Activated naive CD4-positive, alpha-beta T cell treated with anti-CD3 and anti-CD28 coated beads, Interleukin-2, amount 50 U/mL, for 16 hours (primary cell): ENCODE measurements at regions not wholly inside any gene's neighbourhood (a gene's known extent, or its start where the extent isn't known, plus 50 kb on each side); places are given as distances from the start of the nearest gene placed in this dataset.

Source experiments
- DNase-seq: peaks from one replicate; pipeline ENCODE4 v3.0.0-alpha.2; 2020

DNA sequence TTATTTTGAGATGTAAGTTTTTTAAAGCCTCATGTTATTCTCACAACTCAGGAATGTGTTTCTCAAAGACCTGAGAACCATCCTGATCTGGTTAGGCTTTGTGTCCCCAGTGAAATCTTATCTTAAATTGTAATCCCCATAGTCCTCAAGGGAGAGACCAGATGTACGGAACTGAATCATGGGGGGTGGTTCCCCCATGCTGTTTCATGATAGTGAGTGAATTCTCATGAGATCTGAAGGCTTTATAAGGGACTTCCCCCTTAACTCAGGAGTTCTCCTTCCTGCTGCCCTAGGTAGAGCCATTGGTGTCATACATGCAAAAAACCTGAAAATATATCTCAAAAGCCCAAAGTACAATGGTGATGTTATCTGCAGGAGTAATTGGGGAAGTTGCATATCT lies 836.7 kb downstream of the CBLN2 start:
- no peak for DNase-seq

DNA sequence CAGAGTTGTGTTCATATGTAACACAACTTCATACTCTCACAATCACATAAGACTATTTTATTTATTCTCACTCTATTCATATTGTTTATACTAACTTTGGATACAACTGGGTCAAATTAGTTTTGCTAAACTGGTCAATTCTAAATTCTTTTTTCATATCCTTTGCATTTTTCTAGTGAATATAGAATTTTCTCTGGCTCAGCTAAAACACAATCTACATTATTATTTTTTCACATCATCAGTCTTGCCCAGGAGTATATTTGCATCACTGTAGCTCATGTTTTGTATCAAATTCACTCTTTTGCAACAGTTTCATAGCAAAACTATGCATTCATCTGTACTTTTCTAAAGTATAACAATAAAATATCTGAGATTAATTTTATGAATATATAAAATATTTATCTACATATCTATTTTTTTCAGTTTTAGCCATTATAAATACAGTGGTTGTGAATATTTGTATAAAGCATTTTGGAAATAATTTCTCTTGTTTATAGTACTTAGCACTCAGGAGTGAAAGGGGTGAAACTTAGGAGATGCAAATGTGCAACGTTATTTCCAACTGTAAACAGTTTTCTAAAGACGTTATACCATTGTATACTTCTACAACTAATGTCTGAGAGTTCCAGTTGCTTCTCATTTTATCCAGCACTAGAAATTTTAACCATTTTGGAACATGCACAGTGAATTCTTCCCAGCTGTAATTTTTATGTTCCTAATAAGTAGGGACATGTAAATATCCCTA lies 854.6 kb downstream of the CBLN2 start:
- DNase-seq = no peak

DNA sequence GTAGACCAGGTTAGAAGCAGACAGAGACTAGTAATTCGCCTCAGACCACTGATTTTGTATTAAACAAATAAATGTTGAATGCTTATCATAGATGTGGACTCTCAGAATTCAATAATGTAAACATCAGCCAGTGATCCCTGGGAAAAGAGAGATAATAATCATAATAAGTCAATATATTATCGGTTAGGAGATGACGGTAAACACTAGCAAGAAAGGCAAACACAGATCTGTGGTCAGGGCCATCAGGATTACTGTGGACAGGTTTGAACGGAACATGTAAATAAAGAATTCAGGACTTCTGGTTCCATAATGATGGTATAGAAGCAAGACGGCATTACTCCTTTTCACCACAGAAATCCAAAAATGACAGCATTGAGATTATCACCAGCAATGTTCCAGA lies 861.6 kb downstream of the CBLN2 start:
- DNase-seq = no peak

DNA sequence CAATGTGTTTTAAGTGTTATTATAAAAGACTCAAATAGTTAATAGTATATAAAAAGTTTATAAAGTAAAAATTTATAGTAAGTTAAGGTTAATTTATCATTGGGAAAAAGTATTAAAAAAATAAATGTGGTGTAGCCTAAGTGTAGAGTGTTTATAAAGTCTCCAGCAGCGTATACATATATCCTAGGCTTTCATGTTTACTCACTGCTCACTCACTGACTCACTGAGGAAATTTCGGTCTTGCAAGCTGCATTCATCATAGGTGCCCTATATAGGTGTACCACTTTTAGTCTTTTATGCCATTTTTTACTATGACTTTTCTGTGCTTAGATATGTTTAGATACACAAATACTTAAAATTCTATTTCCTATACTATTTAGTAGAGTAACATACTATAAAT lies 866.0 kb downstream of the CBLN2 start:
- no peak for DNase-seq

DNA sequence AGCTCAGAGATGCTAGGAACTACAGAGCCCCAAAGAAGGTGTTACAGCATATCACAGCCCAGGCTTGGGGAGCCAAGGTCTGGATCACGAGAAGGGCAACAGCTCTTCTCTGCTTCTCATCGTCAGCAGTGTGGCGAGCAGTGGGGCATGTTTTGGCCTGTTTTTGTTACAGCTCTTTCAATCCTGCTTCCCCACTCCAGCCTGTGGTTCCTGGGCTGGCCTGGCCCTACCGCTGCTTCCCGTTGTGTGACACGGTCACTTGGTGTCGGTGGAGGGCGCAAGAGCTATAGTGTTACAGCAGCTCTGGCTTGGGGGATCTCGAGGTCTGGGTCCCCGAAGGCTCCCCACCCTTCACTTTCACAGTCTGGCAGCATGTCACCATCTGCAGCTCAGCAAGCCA lies 870.2 kb downstream of the CBLN2 start:
- DNase-seq = no peak

DNA sequence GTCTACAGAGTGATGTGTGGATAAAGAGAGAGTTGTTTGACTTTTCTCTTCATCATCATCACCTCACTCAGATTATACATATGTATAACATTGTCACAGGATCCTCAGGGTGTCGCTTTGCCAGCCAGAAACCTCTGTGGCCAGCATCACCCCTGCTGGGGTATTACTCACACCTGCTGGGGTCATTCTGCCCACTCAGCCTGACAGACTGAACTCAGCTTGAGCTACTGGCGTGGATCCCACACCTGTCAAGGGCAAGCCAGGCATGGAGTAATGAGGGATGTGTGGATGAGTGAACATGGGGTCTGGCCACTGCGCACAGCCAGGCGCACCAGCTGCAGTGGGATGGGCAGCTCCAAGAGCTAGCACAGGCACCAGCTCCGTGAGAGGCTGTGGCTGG lies 870.6 kb downstream of the CBLN2 start:
- no peak for DNase-seq

DNA sequence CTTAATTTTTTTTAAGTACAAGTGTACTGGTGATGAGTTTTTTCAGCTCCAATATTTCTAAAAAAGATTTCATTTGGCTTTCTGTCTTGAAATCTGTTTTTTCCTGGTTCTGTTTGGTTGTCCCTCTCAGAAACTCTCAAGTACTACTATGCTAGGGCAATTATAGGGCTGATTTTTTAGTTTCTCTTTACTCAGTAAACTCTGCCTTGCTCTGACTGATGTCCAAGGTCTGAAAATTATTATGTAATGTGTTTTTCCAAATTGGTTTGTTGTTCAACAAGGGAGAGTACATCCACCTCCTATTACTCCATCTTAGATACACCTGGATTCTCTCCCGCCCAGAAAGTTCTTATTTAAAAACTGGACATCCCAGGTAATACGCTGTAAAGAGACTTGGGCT lies 877.7 kb downstream of the CBLN2 start:
- no peak for DNase-seq

DNA sequence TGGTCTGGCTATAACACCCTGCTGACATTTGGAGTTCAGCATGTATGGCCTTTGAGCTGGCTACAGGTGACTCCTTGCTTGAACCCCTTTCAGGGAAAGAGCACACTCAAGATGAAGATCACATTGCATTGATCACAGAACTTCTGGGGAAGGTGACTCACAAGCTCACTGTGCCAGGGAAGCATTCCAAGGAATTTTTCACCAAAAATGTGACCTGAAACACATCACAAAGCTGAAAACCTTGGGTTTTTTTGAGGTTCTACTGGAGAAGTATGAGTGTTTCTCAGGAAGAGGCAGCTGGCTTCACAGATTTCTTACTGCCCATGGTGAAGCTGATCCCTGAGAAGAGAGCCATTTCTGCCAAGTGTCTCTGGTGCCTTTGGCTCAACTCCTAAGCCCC lies 879.0 kb downstream of the CBLN2 start:
- DNase-seq = no peak

DNA sequence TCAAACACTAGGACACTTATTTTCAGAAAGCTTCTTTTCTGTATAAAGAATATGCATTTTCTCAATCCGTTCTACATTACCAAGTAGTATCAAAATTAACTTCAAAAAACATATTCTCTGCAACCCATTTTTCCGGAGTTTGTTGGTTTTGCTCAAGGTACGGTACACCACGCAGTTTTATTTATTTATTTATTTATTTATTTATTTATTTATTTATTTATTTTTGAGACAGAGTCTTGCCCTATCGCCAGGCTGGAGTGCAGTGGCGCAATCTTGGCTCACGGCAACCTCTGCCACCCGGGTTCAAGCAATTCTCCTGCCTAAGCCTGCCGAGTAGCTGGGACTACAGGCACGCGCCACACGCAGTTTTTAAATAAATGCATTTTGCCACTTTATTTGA lies 900.3 kb downstream of the CBLN2 start:
- DNase-seq = no peak

DNA sequence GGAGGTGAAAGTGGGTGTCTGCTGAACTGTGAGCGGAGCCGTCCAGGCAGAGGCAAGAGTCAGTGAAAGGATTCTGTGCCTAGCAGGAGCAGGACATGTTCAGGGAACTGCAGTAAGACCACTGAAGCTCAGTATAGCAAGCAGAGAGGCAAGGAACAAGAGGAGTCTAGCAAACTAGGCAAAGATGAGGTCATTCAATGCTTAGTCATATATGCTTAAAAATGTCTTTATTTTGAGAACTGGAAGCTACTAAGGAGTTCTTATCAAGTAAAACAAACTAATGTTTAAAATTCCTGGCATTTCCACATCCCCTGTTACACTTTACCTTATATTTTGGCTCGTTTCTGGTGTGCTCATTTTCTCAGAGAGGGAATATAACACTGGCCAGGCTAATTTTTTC lies 913.4 kb downstream of the CBLN2 start:
- DNase-seq = no peak

DNA sequence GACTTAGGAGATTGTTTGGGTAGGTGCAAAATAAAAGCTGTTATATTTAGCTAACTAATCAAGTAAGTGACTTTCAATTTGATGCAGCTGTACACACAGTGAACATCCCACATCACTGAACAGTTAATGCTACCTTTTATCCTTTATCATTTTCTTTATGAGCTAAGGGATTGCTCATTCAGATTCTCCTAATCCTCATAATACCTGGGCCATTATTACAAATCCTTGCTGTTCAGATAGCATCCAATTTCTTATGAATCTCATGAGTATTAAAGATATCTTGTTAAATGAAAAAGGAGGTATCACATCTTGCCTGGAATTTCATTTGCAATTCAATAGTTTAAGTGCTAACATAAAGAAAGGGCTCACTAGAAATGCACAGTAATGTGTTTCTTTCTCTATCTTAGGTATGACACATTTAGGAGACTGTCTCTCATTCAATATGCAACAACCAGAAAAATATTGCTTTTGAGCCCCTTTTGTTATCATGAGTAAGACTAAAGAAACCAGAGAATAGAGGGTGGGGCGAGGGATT lies 918.5 kb downstream of the CBLN2 start:
- no peak for DNase-seq

DNA sequence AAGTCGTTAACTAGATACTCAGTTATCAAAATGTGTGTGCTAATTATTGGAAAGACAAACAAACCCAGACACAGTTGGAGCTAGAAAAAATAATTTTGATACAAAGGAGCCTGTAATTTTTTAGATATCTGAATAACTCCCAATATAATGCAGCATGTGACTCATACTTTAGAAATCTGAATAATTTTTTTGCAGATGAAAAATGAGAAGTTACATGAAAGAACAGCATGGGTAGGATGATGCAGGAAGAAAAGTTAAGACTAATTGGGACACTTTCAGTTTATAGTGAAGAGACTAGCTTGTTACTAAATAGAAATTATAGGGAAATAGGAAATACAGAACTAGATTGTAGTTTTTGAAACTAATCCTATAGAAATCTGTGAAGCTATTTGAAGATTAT lies 945.8 kb downstream of the CBLN2 start:
- DNase-seq = no peak

DNA sequence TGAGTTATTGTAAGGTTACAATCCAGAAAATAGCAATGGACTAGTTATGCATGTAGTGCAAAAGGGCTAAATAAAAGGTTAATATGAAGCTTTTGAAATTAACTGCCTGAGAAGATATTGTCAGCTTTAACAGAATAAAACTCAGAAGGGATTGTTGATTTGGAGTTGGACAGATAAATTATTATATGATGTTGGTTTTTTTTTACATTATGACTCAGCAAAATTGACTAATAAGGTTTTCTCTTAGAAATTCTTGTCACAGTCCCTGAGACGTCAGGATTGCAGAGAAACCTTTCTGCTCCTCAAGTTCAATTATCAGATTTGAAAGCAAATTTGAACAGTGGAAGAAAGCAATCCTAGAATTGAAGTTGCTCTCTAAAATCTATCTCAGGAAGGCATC lies 946.9 kb downstream of the CBLN2 start:
- no peak for DNase-seq

DNA sequence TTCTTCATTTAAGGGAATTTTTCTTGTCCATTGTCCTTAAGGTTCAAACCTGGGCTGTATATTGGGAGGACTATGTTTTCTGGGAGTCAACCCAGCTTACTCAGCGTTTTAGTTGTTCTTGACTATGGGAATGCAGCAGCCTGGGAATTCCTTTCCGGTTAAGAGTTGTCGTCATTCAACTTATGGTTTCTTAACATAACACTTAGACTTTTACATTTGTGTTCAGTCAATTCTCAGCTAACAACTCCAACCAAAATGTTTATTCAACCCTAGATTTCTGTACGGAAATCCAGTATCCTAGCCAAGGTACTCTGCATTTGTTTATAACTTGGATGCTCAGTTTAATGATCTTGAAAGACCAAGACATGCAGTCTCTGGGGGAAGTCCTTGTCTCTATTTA lies 960.9 kb downstream of the CBLN2 start:
- no peak for DNase-seq

DNA sequence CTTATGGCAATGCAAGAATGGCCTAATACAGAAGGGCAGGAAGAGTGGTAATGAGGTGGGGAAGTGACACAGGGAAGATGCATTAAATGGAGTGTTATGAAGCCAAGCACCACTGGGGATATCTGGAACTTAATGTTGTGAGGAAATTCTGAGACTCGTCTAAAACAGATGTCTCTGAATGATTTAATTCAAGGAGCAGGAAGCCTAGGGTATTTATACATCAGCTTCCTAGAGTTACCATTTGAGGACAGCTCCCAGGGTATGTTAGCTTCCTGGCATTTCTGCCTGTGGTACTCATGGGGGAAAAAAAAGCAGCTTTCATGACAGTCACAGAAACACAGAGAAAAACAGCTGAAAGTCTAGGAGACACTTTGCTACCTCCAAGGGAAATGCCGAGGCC lies 989.5 kb downstream of the CBLN2 start:
- no peak for DNase-seq

DNA sequence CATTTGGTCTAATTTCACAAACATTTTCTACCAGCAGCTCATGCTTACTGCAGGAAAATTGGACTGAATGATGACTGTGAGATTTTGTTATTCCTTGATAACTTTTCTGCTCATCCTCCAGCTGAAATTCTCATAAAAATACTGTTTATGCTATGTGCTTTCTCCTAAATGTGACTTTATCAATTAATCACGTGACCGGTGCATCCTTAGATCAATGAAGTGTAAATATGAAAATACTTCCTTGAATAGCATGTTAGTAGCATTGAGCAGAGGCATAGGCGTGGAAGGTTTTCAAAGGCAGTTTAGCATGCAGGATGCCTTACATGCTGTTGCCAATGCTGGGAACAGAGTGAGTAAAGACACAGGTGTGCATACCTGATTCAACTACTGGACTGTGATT lies 1002.5 kb downstream of the CBLN2 start:
- DNase-seq = no peak

DNA sequence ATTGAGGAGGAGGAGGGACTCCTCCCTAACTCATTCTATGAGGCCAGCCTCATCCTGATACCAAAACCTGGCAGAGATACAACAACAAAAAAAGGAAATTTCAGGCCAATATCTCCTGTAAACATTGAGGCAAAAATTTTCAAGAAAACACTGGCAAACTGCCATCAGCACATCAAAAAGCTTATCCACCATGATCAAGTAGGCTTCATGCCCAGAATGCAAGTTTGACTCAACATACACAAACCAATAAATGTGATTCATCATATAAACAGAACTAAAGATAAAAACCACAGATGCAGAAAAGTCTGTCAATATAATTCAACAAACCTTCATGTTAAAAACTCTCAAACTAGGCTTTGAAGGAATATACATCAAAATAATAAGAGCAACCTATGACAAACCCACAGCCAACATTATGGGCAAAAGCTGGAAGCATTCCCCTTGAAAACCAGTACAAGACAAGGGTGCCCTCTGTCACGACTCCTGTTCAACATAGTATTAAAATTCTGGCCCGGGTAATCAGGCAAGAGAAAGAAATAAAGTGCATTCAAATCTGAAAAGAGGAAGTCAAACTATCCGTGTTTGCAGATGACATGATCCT lies 1014.3 kb downstream of the CBLN2 start:
- no peak for DNase-seq

DNA sequence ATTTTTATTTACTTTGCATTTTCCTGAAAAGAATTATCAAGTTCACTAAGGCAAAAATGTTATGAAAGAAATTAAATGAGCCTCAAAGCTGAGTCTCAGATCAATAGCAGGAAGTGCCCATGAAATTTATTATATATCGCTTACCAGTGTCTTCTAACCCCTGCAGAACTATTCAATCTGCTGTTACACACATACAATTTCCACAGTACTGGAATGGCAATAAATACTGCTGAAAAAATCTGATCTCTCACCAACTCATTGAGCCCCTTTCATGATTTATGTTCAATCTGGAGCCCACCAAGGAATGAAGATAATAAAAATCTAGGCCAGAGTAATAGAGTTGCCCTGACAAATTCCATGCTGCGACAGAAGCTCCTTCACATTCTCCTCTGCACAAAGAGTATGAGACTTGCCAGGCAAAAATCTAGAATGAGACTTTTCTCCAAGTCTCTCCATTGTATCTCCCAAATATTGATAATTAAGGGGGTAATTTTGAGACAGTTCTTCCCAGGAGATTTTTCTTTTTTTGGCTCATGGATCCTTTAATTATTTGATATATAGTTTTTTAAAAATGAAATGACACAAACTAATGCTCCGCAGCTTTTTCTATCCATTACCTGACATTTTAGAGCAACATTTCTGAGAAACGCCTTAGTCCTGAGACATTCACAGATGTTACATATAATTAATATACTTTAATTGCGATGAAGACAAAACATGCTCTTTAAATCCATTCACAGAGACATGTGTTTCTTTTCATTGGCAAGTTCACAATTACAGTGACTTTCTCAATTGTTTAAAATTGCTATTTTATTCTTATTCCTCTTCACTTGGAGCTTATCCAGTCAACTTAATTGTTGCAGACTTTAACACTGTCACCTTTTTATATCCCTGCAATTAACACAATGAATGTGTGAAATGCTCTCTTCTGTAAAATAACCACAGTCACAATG lies 1020.4 kb downstream of the CBLN2 start:
- DNase-seq = no peak

DNA sequence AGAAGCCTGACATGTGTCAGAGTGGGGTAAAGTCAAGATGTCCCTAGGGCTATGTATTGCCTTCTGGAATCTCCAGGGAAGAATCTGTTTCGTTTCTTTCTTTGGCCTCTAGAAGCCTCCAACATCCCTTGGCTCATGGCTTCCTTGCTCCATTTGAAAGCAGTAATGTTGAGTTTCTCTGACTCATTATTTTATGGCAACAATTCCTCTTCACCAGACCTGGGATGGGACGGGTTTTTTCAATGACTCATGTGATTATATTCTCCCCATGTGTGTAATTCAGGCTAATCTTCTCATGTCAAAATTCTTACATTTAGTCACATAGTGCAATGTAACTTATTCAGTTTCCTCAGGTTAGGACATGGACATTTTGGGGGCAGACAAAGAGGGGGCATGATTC lies 1038.6 kb downstream of the CBLN2 start:
- no peak for DNase-seq

DNA sequence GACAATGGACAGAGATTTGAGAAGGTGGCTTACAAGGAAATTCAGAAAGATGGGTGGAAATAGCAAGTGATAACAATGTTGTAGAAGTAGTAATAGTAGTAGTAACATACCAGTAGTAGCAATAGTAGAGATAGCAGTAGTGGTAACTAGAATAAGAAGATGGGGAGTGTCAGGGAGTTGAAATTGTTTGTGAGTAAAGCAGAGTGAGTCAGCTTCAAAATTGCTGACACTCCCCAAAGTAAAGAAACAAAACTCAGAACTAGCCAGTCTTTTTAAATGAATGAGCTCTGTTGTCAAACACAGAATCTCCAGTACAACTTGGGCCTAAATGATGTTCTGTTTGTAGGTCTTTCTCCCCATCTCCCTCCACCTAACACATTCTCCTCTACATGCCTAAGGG lies 1040.9 kb downstream of the CBLN2 start:
- no peak for DNase-seq

DNA sequence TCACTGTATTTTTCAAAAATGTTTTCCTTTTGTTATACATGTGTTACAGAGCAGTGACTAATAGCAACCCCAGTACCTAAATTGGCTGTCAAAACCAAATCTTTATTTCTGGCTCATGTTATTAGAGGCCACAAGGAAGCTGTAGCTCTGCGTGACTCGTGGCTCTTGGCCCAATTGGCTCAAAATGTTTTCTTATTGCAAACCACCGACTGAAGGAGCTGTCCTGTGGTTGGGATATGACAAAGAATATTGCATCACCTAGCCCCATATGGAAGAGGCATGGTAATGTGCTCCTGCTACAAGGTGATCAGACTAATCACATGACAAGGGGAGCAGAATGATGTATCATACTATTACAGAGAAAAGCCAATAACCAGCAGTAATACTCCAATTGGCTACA lies 1058.5 kb downstream of the CBLN2 start:
- no peak for DNase-seq

DNA sequence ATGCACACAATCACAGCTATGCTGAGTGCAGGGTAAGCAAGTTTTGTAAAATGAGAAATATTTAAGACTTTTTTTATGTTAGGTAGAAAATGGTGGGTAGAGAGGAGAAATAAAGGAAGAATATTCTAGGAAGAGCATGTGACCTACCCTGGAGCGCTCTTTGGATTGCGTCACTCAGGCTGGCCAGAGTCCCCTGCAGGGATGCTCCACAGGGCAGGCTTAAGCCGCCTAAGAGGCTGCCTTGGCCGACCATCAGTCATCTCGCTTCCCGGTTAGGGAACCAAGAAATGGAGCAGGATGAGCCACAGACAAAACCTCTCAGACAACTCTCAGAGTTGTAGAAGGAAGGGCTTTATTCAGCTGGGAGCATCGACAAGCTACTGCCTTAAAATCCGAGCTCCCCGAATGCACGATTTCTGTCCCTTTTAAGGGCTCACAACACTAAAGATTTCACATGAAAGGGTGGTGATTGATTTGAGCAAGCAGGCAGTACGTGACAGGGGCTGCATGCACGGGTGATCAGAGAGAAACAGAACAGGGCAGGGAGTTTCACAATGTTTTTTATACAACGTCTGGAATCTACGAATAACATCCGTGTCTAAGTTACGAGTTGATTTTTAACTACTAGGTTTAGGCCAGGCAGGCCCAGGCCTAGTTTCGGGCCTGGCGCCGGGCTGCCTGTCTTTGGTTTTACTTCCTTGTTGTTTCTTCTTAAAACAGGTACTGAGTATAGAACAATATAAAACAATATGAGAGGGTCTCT lies 1072.0 kb downstream of the CBLN2 start:
- DNase-seq = no peak

DNA sequence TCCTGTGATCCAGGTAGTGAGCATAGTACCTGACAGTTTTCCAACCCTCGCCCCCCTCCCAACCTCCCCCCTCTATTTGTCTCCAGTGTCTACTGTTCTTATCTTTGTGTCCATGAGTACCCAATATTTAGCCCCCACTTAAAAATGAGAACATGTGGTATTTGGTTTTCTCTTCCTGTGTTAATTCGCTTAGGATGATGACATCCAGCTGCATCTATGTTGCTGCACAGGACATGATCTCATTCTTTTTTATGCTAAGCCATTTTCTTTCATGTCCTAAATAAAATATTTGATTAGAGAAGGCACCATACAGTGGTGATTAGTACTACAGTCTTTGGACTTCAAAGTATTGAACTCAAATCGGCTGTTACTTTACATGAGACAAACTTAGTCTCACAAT lies 1087.9 kb downstream of the CBLN2 start:
- no peak for DNase-seq
